PC-9 (cell line): ENCODE measurements at regions not wholly inside any gene's neighbourhood (a gene's known extent, or its start where the extent isn't known, plus 50 kb on each side); places are given as distances from the start of the nearest gene placed in this dataset.

Experiments used
- BruUV-seq: library from RNA; stranded (reverse); fragments of 400-500 nt; replicated peaks from 2 replicates; lab custom pipeline; 2021; lab: Mats Ljungman, UMichigan
- CTCF ChIA-PET: fragments of 300-600 bp; sonication (Branson Sonifier 250); formaldehyde crosslinking; loops from one replicate; lab custom pipeline; 2022; ENCODE audit warnings: antibody characterized with exemption; lab: Charles Lee
- POLR2A ChIA-PET: fragments of 300-600 bp; sonication (Branson Sonifier 250); formaldehyde crosslinking; loops from one replicate; lab custom pipeline; 2022; ENCODE audit warnings: antibody characterized with exemption; ENCODE audit not compliant: unreplicated experiment; lab: Charles Lee
- DNase-seq, 2 experiments: peaks; one replicate each; pipeline versions ENCODE4 v3.0.0 to v3.0.0-alpha.2; 2015 to 2022; ENCODE audit warnings: mixed read lengths in 1 of 2
- H2AFZ ChIP-seq: fragments of 200-600 bp; sonication (generic); 2 replicates; pipeline ENCODE4 v1.8.1; 2017; ENCODE audit warnings: antibody characterized with exemption
- H3F3A ChIP-seq: fragments of 200-600 bp; sonication (generic); 2 replicates; pipeline ENCODE4 v1.8.1; 2017; ENCODE audit warnings: antibody characterized with exemption, mild to moderate bottlenecking, low read depth; ENCODE audit not compliant: insufficient read depth
- H3K27ac ChIP-seq: fragments of 200-600 bp; sonication (generic); 2 replicates; pipeline ENCODE4 v1.6.1; 2016; ENCODE audit warnings: mixed run types
- H3K27me3 ChIP-seq: fragments of 200-600 bp; sonication (generic); 2 replicates; pipeline ENCODE4 v1.6.1; 2016; ENCODE audit warnings: low read depth, mixed run types; ENCODE audit not compliant: insufficient read depth
- H3K36me3 ChIP-seq: fragments of 200-600 bp; sonication (generic); 2 replicates; pipeline ENCODE4 v1.6.1; 2016; ENCODE audit warnings: low read depth, mixed run types
- H3K4me1 ChIP-seq: fragments of 200-600 bp; sonication (generic); replicated peaks from 2 replicates; pipeline ENCODE4 v1.6.1; 2016; ENCODE audit warnings: mixed run types; ENCODE audit not compliant: insufficient read depth
- H3K4me2 ChIP-seq: fragments of 200-600 bp; sonication (generic); 2 replicates; pipeline ENCODE4 v1.6.1; 2017; ENCODE audit warnings: mixed run types
- H3K4me3 ChIP-seq: fragments of 200-600 bp; sonication (generic); 2 replicates; pipeline ENCODE4 v1.6.1; 2016; ENCODE audit warnings: mixed run types
- H3K79me2 ChIP-seq: fragments of 200-600 bp; sonication (generic); 2 replicates; pipeline ENCODE4 v1.6.1; 2017; ENCODE audit warnings: low read depth, mixed run types
- H3K9me2 ChIP-seq: fragments of 200-600 bp; sonication (generic); 2 replicates; pipeline ENCODE4 v1.8.1; 2017; ENCODE audit warnings: mild to moderate bottlenecking; ENCODE audit not compliant: insufficient read depth
- H3K9me3 ChIP-seq: fragments of 200-600 bp; sonication (generic); 2 replicates; pipeline ENCODE4 v1.8.1; 2016; ENCODE audit warnings: low read depth; ENCODE audit not compliant: insufficient read depth
- H4K20me1 ChIP-seq: fragments of 200-600 bp; sonication (generic); 2 replicates; pipeline ENCODE4 v1.8.1; 2017; ENCODE audit not compliant: insufficient read depth
- EZH2 ChIP-seq: fragments of 200-600 bp; sonication (generic); IDR thresholded peaks from 2 replicates; pipeline ENCODE4 v1.8.0; 2017; ENCODE audit warnings: antibody characterized with exemption, low read depth
- intact Hi-C: fragments of 100-400 bp; cut with micrococcal nuclease; formaldehyde crosslinking; loops from one replicate; pipeline ENCODE4 v1.10.0; 2022; ENCODE audit not compliant: unreplicated experiment
- TF ChIP-seq, protein P1 (sequence below): fragments of 200-600 bp; sonication (generic); conservative IDR thresholded peaks from 2 replicates; pipeline ENCODE4 v1.6.1; 2017; ENCODE audit warnings: mixed run types, antibody characterized with exemption, mild to moderate bottlenecking, moderate library complexity

DNA sequence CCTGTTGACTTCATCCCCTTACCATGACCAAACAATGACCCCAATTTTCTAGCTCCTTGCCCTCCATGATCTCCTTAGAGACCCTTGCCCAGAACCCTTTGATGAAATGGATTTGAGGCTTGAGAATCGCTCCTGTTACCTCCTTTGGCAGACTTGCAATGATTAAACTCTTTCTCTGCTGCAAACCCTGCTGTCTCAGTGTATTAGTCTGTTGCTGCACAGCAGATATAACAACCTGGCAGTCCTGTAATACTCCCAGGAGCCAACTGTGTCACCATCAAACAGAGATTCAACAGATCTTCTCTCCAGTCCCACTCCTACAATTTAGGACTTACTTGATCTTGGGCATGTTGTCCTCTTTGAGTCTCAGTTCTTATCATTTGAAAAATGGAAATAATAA, 242.9 kb downstream of the HRH4 start:
- Histone ChIP-seq H3K9me2 (no peaks in the 10 kb centered on the region), H4K20me1 (no peaks in the 10 kb centered on the region), H3K79me2 (no peaks in the 10 kb centered on the region), H3K27ac (no peak overlapping the region), H3K27me3 (0 out of 2 replicates have a peak, but pooled peaks cover 6% of the 10 kb centered on the region), H3K4me3 (no peak overlapping the region), H3K4me1 (no peaks in the 10 kb centered on the region), H3K9me3 (no peaks in the 10 kb centered on the region), H3K4me2 (no peak overlapping the region), H2AFZ (no peak overlapping the region), H3K36me3 (no peaks in the 10 kb centered on the region), H3F3A (no peaks in the 10 kb centered on the region)
- ChIA-PET POLR2A (no interaction called here), CTCF (no interaction called here)
- intact Hi-C loops, result no loop called here
- BruUV-seq, result no TSS peak
- DNase-seq, result no peak
- no peak for TF ChIP-seq EZH2

DNA sequence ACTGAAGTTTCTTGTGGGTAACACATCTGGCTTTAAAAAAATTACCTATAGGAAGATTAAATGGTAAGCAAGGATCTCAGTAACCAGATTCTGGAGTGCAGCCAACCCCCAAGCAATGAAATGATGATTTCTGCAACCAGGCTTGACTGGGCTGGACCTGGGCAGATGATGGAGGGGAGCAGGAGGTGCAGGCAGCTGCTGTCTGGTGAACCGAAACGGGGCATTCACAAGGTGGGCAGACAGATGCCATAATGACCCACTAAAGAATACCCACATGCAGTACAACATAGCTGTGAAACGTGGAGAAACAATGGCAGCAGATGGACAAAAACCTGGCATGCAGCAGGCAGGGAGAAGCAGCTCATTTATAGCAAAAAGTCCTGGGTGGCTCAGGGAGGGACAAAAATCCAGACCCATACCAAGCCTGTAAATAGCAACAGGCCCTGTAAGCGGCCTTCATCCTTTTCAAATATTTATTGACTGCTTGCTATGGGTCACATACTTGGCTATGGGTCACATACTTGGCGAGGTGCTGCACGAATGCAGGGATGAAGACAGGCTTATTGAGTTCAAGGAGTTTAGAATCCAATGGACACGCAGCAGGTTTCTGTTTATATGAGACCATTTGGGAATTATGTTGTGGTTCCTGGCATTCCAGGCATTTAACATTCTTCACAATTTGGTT, 244.7 kb downstream of the HRH4 start:
- H3K27ac ChIP-seq, result no peak overlapping the region
- TF ChIP-seq EZH2, result no peak
- TF ChIP-seq, protein P1, sequence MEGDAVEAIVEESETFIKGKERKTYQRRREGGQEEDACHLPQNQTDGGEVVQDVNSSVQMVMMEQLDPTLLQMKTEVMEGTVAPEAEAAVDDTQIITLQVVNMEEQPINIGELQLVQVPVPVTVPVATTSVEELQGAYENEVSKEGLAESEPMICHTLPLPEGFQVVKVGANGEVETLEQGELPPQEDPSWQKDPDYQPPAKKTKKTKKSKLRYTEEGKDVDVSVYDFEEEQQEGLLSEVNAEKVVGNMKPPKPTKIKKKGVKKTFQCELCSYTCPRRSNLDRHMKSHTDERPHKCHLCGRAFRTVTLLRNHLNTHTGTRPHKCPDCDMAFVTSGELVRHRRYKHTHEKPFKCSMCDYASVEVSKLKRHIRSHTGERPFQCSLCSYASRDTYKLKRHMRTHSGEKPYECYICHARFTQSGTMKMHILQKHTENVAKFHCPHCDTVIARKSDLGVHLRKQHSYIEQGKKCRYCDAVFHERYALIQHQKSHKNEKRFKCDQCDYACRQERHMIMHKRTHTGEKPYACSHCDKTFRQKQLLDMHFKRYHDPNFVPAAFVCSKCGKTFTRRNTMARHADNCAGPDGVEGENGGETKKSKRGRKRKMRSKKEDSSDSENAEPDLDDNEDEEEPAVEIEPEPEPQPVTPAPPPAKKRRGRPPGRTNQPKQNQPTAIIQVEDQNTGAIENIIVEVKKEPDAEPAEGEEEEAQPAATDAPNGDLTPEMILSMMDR, result no peak
- ChIA-PET POLR2A (no interaction called here), CTCF (interaction anchor here (0.6 kb wide), 1 partner anchor 12 kb away, joined by 3 read pairs; no protein-coding TSS in a partner anchor)
- no peaks in the 10 kb centered on the region for H3K27me3 ChIP-seq
- H3K4me2 ChIP-seq, result no peak overlapping the region
- no peaks in the 10 kb centered on the region for H3K9me2 ChIP-seq
- intact Hi-C loops, result no loop called here
- H2AFZ ChIP-seq, result no peak overlapping the region
- H3K36me3 ChIP-seq, result no peaks in the 10 kb centered on the region
- BruUV-seq, result no TSS peak
- H3F3A ChIP-seq, result no peaks in the 10 kb centered on the region
- no peaks in the 10 kb centered on the region for H4K20me1 ChIP-seq
- H3K4me3 ChIP-seq, result no peak overlapping the region
- no peaks in the 10 kb centered on the region for H3K9me3 ChIP-seq
- H3K79me2 ChIP-seq, result no peaks in the 10 kb centered on the region
- no peaks in the 10 kb centered on the region for H3K4me1 ChIP-seq
- DNase-seq, result no peak

DNA sequence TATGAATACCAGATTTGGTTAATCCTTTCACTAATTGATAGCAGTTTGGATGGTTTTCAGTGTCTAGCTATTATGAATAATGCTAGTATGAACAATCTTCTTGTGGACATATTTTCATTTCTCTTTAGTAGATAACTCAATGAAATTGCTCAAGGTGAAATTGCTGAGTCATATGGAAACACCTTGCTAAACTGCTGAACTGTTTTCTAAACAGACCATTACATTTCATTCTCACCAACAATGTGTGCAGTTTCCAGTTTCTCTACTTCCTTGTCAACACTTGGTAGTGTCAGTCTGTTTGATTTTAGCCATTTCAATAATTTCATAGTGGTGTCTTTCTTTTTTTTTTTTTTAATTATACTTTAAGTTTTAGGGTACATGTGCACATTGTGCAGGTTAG, 250.0 kb downstream of the HRH4 start:
- Histone ChIP-seq H3K79me2 (no peaks in the 10 kb centered on the region), H3K9me2 (no peaks in the 10 kb centered on the region), H3K27ac (no peak overlapping the region), H2AFZ (no peak overlapping the region), H3K9me3 (no peaks in the 10 kb centered on the region), H4K20me1 (no peaks in the 10 kb centered on the region), H3K36me3 (no peaks in the 10 kb centered on the region), H3K4me3 (no peak overlapping the region), H3K4me1 (no peaks in the 10 kb centered on the region), H3K27me3 (no peaks in the 10 kb centered on the region), H3K4me2 (no peak overlapping the region), H3F3A (no peaks in the 10 kb centered on the region)
- ChIA-PET CTCF (no interaction called here), POLR2A (no interaction called here)
- DNase-seq, result no peak
- TF ChIP-seq EZH2, result no peak
- TF ChIP-seq, protein P1, result no peak
- intact Hi-C loops, result no loop called here
- no TSS peak for BruUV-seq

DNA sequence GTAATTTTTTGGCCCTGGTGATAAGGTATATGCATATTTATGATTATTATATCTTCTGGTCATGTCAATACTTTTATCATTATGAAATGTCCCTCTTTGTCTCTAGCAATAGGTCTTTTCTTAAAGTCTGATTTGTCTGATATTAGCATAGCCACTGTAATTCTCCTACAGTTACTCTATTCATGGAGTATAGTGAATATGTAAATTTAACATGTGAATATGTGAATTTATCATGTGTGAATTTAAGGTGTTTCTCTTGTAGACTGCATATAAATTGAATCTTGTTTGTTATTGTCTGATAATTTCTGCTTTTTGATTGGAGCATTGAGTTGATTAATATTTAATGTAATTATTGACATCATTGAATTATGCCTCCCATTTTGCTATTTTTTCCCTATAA, 259.4 kb downstream of the HRH4 start:
- intact Hi-C loops, result loop anchor here (10.0 kb wide), 2 partner anchors 115 to 365 kb away; no protein-coding TSS in a partner anchor
- H4K20me1 ChIP-seq, result no peaks in the 10 kb centered on the region
- no peaks in the 10 kb centered on the region for H3K79me2 ChIP-seq
- no peak overlapping the region for H3K4me2 ChIP-seq
- no TSS peak for BruUV-seq
- no peak for DNase-seq
- H3K9me3 ChIP-seq, result no peaks in the 10 kb centered on the region
- no peaks in the 10 kb centered on the region for H3K4me1 ChIP-seq
- POLR2A ChIA-PET, result no interaction called here
- H2AFZ ChIP-seq, result no peak overlapping the region
- no peaks in the 10 kb centered on the region for H3K36me3 ChIP-seq
- CTCF ChIA-PET, result no interaction called here
- no peak overlapping the region for H3K4me3 ChIP-seq
- no peaks in the 10 kb centered on the region for H3K9me2 ChIP-seq
- TF ChIP-seq EZH2, result no peak
- TF ChIP-seq, protein P1, result no peak
- no peaks in the 10 kb centered on the region for H3K27me3 ChIP-seq
- H3F3A ChIP-seq, result no peaks in the 10 kb centered on the region
- no peak overlapping the region for H3K27ac ChIP-seq
